ENCODE measurements at regions not wholly inside any gene's neighbourhood (a gene's known extent, or its start where the extent isn't known, plus 50 kb on each side); places are given as distances from the start of the nearest gene placed in this dataset.

GRCh38 chr18:73861771-73862170, 285.9 kb downstream of the FBXO15 start:
- TF ChIP-seq EP300 (IDR thresholded peaks at IDR 0.05; ENCODE audit: low read depth) (no peak), CTCF (IDR thresholded peaks at IDR 0.05) (no peak)

Data from transverse colon (tissue), 3 donors.